ENCODE measurements at regions not wholly inside any gene's neighbourhood (a gene's known extent, or its start where the extent isn't known, plus 50 kb on each side); places are given as distances from the start of the nearest gene placed in this dataset.
A peak's percentile ranks its signal among the peaks of the same experiment; 100 is the strongest.
"Not testable (repeated sequence)": the region's sequence is repeated elsewhere in the genome, so short reads cannot be mapped to it uniquely, and the experiment has no call there.

DNA sequence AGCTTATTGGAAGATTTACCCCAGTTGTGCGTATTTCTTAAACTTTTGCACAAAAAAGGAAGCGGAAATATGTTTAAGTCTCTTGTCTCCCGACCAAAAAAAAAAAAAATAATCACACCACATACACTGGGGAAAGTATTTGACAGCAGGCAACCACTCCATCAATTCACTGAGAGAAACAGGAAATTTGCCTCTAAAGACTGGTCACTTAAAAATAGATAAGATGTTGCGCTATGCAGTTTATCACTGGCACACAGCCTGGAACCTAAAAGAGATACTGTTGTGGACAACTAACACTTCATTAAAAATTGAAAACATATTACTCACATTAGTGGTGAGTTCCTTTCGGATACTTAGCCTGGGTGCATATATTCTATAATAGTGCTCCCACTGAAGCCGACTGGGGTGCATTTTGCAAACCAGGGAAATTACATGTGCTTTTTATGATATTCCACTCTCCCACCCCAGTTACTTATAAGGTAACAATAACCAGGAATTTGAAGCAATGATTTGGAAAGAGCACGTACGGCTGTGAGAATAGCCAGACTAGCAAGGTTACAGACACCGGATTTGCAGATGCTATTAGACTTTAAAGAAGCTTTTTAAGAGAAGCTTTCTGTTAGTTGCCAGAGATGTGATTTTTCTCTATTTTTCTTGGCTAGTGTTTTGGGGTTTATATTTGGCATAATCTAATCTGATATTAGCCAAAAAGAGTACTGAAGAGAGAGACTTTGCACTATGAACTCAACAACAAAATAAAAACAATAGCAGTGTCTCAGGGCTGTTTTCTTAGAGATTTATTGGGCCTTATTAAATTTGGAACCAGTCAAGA lies 311.5 kb downstream of the NOVA1 start:
- DNase-seq = no peak
- no peak overlapping the region for H3K27ac ChIP-seq (ENCODE audit: low read depth in 1 of 3, low read length in 2 of 3)
- no peaks in the 10 kb centered on the region for H3K4me1 ChIP-seq (ENCODE audit: control insufficient read depth in 3 of 3, insufficient read depth in 2 of 3, low read depth in 1 of 3, low read length in 2 of 3)
- no peaks in the 10 kb centered on the region for H3K9me3 ChIP-seq (ENCODE audit: control insufficient read depth in 2 of 2, insufficient read depth in 1 of 2, low read depth in 1 of 2, low read length in 1 of 2)
- no peak overlapping the region for H3K4me3 ChIP-seq (ENCODE audit: low read depth in 1 of 3, low read length in 3 of 3)
- no peaks in the 10 kb centered on the region for H3K36me3 ChIP-seq (ENCODE audit: control insufficient read depth in 3 of 3, insufficient read depth in 2 of 3, low read depth in 1 of 3, low read length in 3 of 3)
- no peaks in the 10 kb centered on the region for H3K27me3 ChIP-seq (ENCODE audit: control insufficient read depth in 3 of 3, insufficient read depth in 3 of 3, low read length in 3 of 3)
- 38 to 61% (median 56%) methylated on average over 9 of the region's 9 CpGs for WGBS, 3 donors
- FAIRE-seq = no peak

DNA sequence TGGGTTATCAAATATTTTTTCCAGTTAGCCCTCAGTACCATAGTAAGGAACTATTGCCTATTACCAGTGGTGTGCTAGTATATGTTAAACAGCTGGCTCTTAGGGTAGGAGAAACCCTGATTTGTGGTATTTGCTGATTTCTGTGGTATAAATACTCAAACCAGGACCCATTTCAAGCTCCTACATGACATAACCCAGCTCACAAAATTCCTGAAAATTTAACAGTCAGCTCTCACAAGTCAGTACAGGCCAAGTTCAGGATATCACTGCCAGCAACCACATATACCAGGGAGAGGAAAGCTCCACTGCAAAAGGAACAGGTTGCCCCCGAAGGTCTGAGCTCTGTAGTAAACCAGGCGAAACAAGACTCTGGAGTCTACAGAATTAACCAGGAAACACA lies 315.3 kb downstream of the NOVA1 start:
- DNase-seq = no peak
- no peak overlapping the region for H3K4me3 ChIP-seq (ENCODE audit: low read depth in 1 of 3, low read length in 3 of 3)
- no peak overlapping the region for H3K27ac ChIP-seq (ENCODE audit: low read depth in 1 of 3, low read length in 2 of 3)
- no peaks in the 10 kb centered on the region for H3K36me3 ChIP-seq (ENCODE audit: control insufficient read depth in 3 of 3, insufficient read depth in 2 of 3, low read depth in 1 of 3, low read length in 3 of 3)
- WGBS, 3 donors = 72 to 85% (median 77%) methylated on average over 2 of the region's 2 CpGs
- H3K27me3 ChIP-seq (ENCODE audit: control insufficient read depth in 3 of 3, insufficient read depth in 3 of 3, low read length in 3 of 3) = no peaks in the 10 kb centered on the region
- no peaks in the 10 kb centered on the region for H3K4me1 ChIP-seq (ENCODE audit: control insufficient read depth in 3 of 3, insufficient read depth in 2 of 3, low read depth in 1 of 3, low read length in 2 of 3)
- no peak for FAIRE-seq
- no peaks in the 10 kb centered on the region for H3K9me3 ChIP-seq (ENCODE audit: control insufficient read depth in 2 of 2, insufficient read depth in 1 of 2, low read depth in 1 of 2, low read length in 1 of 2)

DNA sequence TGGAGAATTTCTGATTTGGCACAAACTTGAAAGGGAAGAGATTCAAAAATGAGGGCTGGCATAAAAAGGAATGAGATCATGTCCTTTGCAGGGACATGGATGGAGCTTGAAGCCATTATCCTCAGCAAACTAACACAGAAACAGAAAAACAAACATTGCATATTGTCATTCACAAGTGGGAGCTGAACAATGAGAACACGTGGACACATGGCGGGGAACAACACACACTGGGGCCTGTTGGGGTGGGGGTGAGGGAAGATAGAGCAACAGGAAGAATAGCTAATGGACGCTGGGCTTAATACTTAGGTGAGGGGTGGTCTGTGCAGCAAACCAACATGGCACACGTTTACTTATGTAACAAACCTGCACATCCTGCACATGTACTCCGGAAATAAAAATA lies 315.8 kb downstream of the NOVA1 start:
- not testable (repeated sequence) for H3K4me1 ChIP-seq (ENCODE audit: control insufficient read depth in 3 of 3, insufficient read depth in 2 of 3, low read depth in 1 of 3, low read length in 2 of 3); H3K27me3 ChIP-seq (ENCODE audit: control insufficient read depth in 3 of 3, insufficient read depth in 3 of 3, low read length in 3 of 3); DNase-seq; FAIRE-seq; H3K27ac ChIP-seq (ENCODE audit: low read depth in 1 of 3, low read length in 2 of 3); H3K36me3 ChIP-seq (ENCODE audit: control insufficient read depth in 3 of 3, insufficient read depth in 2 of 3, low read depth in 1 of 3, low read length in 3 of 3); H3K9me3 ChIP-seq (ENCODE audit: control insufficient read depth in 2 of 2, insufficient read depth in 1 of 2, low read depth in 1 of 2, low read length in 1 of 2); H3K4me3 ChIP-seq (ENCODE audit: low read depth in 1 of 3, low read length in 3 of 3)
- 71 to 82% (median 80%) methylated on average over 5 of the region's 5 CpGs for WGBS, 3 donors

DNA sequence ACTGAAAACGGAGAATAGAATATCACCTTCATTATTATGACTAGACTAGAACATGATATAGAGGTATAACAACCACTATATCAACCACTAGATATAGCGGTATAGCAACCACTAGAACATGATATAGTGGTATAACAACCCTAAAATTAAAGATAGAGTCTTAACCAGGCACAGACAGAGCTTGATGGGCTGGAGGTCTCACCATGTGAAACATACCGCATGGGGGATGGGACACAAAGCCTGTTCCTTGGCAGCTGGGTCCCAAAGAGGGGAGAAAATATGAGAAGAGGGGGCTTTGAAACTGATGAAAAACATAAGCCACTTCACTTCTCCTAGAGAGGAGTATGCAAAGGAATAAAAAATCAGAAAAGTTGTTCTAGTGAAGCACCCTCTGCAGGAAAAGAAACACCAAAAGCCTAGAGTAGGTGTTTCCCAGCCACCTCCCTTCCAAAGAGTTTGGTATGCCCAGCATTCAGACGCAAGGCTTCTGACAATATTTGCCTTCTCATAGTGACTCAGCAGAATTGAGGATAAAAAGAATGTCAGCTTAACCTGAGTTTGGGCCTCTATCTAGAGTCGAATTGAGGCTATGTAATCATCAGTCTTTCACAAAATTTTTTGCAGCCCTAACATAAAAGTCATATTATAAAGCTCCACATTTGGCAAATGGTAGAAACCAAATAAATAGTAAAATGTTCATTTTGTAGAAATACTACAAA lies 316.4 kb downstream of the NOVA1 start:
- 62 to 63% (median 63%) methylated on average over 5 of the region's 5 CpGs for whole genome bisulfite sequencing, 3 donors
- DNase-seq (no peak), FAIRE-seq (no peak)
- H3K4me1 ChIP-seq (ENCODE audit: control insufficient read depth in 3 of 3, insufficient read depth in 2 of 3, low read depth in 1 of 3, low read length in 2 of 3) = no peaks in the 10 kb centered on the region
- H3K27ac ChIP-seq (ENCODE audit: low read depth in 1 of 3, low read length in 2 of 3) = no peak overlapping the region
- H3K4me3 ChIP-seq (ENCODE audit: low read depth in 1 of 3, low read length in 3 of 3) = no peak overlapping the region
- H3K27me3 ChIP-seq (ENCODE audit: control insufficient read depth in 3 of 3, insufficient read depth in 3 of 3, low read length in 3 of 3) = no peaks in the 10 kb centered on the region
- no peaks in the 10 kb centered on the region for H3K36me3 ChIP-seq (ENCODE audit: control insufficient read depth in 3 of 3, insufficient read depth in 2 of 3, low read depth in 1 of 3, low read length in 3 of 3)
- H3K9me3 ChIP-seq (ENCODE audit: control insufficient read depth in 2 of 2, insufficient read depth in 1 of 2, low read depth in 1 of 2, low read length in 1 of 2) = no peaks in the 10 kb centered on the region

DNA sequence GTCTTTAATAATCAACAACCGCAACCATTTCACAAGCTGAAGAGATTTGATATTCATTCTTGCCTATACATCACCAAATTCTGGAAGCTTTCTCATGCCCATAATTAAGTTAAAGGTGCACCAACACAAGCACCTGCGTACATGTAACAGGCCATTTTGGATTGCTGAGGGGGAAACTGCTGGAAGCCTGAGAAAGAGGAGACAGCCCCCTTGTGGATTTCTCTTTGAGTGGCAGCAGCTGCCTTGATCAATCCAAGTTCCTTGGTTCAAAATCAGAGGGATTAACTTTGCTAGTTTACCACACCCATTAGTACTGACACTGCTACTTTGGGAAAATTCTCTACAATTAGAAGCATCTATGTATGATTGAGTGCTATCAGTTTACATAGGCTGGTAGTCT lies 321.1 kb downstream of the NOVA1 start:
- no peaks in the 10 kb centered on the region for H3K27me3 ChIP-seq (ENCODE audit: control insufficient read depth in 3 of 3, insufficient read depth in 3 of 3, low read length in 3 of 3)
- no peak overlapping the region for H3K4me3 ChIP-seq (ENCODE audit: low read depth in 1 of 3, low read length in 3 of 3)
- H3K36me3 ChIP-seq (ENCODE audit: control insufficient read depth in 3 of 3, insufficient read depth in 2 of 3, low read depth in 1 of 3, low read length in 3 of 3) = no peaks in the 10 kb centered on the region
- whole genome bisulfite sequencing, 3 donors = 69 to 82% (median 81%) methylated on average over 2 of the region's 2 CpGs
- H3K27ac ChIP-seq (ENCODE audit: low read depth in 1 of 3, low read length in 2 of 3) = no peak overlapping the region
- peaks cover 0 to 2% of the 10 kb centered on the region in 2 donors for H3K9me3 ChIP-seq (ENCODE audit: control insufficient read depth in 2 of 2, insufficient read depth in 1 of 2, low read depth in 1 of 2, low read length in 1 of 2)
- DNase-seq = no peak
- no peaks in the 10 kb centered on the region for H3K4me1 ChIP-seq (ENCODE audit: control insufficient read depth in 3 of 3, insufficient read depth in 2 of 3, low read depth in 1 of 3, low read length in 2 of 3)
- no peak for FAIRE-seq

DNA sequence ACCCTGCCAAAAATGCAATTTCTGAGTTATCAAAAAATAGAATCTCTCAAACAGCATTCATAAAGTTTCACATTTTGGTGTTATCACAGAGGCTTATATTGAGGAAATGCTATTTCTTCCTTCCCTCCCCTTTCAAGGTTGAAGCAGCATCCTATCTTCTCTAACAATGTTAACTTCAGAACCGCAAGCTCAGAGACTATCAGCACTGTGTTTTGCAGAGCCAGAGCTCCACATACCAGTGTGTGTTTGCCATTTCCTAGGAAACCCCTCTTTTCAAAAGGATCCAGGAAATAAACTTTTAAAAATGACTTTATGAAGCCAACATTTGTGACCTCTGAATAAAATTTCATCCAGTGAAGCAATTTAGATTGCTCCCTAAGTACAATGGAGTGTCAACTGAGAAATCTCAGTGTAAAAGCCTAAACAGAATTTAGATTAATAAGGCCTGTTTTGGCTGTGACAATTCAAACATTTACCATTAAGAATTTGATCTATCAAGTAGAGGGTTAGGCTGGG lies 332.6 kb downstream of the NOVA1 start:
- 16 to 43% (median 33%) methylated on average over 1 of the region's 1 CpG for WGBS, 3 donors
- FAIRE-seq (no peak), DNase-seq (no peak)
- Histone ChIP-seq H3K9me3 (ENCODE audit: control insufficient read depth in 2 of 2, insufficient read depth in 1 of 2, low read depth in 1 of 2, low read length in 1 of 2) (no peaks in the 10 kb centered on the region), H3K27me3 (ENCODE audit: control insufficient read depth in 3 of 3, insufficient read depth in 3 of 3, low read length in 3 of 3) (no peaks in the 10 kb centered on the region), H3K4me1 (ENCODE audit: control insufficient read depth in 3 of 3, insufficient read depth in 2 of 3, low read depth in 1 of 3, low read length in 2 of 3) (no peaks in the 10 kb centered on the region), H3K36me3 (ENCODE audit: control insufficient read depth in 3 of 3, insufficient read depth in 2 of 3, low read depth in 1 of 3, low read length in 3 of 3) (no peaks in the 10 kb centered on the region), H3K4me3 (ENCODE audit: low read depth in 1 of 3, low read length in 3 of 3) (no peak overlapping the region), H3K27ac (ENCODE audit: low read depth in 1 of 3, low read length in 2 of 3) (no peak overlapping the region)

DNA sequence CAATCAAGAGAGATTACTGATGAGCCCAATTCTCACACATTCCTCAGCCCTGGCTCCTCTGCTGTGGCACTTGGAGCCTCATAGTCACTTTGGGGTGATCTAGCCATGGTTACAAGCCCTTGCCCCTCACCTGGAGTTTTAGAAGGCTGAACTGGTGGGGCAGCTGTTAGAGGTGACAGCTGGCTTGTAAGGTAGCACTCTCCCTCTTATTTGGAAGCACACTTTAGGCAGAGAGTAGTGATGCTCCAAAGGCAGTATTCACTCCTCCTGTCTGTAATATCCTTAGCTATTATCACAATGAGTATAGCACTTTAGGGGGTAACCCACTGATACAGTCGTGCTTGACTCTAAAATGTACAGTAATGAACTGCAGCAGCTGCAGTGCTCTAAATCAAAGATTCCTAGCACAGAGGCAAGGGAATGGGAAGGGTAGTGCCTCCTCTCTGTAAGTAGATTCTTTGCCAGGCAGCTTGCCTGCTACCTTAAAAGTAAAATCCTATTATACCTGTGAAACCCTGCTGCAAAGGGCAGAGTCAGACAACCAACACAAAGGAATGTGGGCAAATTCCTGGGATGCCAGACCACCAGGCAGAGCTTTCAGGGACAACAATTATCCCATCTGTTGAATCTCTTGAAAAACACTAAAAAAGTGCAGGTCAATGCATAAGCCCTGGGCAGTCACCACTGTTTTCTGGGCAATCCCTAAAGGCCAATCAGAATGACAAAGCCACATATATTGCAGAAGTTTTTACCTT lies 336.3 kb downstream of the NOVA1 start:
- Histone ChIP-seq H3K4me1 (ENCODE audit: control insufficient read depth in 3 of 3, insufficient read depth in 2 of 3, low read depth in 1 of 3, low read length in 2 of 3) (no peaks in the 10 kb centered on the region), H3K9me3 (ENCODE audit: control insufficient read depth in 2 of 2, insufficient read depth in 1 of 2, low read depth in 1 of 2, low read length in 1 of 2) (peaks cover 0 to 5% of the 10 kb centered on the region in 2 donors), H3K27ac (ENCODE audit: low read depth in 1 of 3, low read length in 2 of 3) (no peak overlapping the region), H3K27me3 (ENCODE audit: control insufficient read depth in 3 of 3, insufficient read depth in 3 of 3, low read length in 3 of 3) (no peaks in the 10 kb centered on the region), H3K4me3 (ENCODE audit: low read depth in 1 of 3, low read length in 3 of 3) (no peak overlapping the region), H3K36me3 (ENCODE audit: control insufficient read depth in 3 of 3, insufficient read depth in 2 of 3, low read depth in 1 of 3, low read length in 3 of 3) (no peaks in the 10 kb centered on the region)
- DNase-seq = no peak
- FAIRE-seq = no peak
- 50 to 61% (median 57%) methylated on average over 1 of the region's 1 CpG for WGBS, 3 donors

DNA sequence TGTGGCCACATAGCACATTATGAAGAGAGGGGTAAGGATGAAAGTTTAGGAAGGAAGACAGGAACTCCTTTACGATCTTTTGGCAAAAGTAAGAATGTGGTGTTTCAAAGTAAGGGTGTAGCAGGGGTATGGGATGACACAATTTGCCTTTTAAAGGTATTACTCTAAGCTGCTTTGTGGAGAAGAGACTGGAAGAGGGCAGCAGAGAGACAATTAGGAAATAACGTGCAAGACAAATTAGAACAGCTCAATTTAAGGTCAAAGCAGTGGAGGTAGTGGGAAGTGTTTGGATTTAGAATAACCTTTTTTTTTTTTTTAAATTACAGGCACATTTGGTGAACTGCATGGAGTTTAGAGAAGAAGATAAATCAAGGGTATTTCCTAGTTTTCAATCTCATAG lies 342.6 kb downstream of the NOVA1 start:
- FAIRE-seq (no peak), DNase-seq (peak; percentile 1 to 29)
- H3K4me1 ChIP-seq (ENCODE audit: control insufficient read depth in 3 of 3, insufficient read depth in 2 of 3, low read depth in 1 of 3, low read length in 2 of 3) = no peaks in the 10 kb centered on the region
- H3K27me3 ChIP-seq (ENCODE audit: control insufficient read depth in 3 of 3, insufficient read depth in 3 of 3, low read length in 3 of 3) = no peaks in the 10 kb centered on the region
- H3K36me3 ChIP-seq (ENCODE audit: control insufficient read depth in 3 of 3, insufficient read depth in 2 of 3, low read depth in 1 of 3, low read length in 3 of 3) = no peaks in the 10 kb centered on the region
- 25 to 30% (median 27%) methylated on average over 2 of the region's 2 CpGs for WGBS, 3 donors
- H3K27ac ChIP-seq (ENCODE audit: low read depth in 1 of 3, low read length in 2 of 3) = no peak overlapping the region
- no peak overlapping the region for H3K4me3 ChIP-seq (ENCODE audit: low read depth in 1 of 3, low read length in 3 of 3)
- H3K9me3 ChIP-seq (ENCODE audit: control insufficient read depth in 2 of 2, insufficient read depth in 1 of 2, low read depth in 1 of 2, low read length in 1 of 2) = peaks cover 0 to 5% of the 10 kb centered on the region in 2 donors

Data from small intestine (tissue), 7 donors.